ENCODE measurements at regions not wholly inside any gene's neighbourhood (a gene's known extent, or its start where the extent isn't known, plus 50 kb on each side); places are given as distances from the start of the nearest gene placed in this dataset.

DNA sequence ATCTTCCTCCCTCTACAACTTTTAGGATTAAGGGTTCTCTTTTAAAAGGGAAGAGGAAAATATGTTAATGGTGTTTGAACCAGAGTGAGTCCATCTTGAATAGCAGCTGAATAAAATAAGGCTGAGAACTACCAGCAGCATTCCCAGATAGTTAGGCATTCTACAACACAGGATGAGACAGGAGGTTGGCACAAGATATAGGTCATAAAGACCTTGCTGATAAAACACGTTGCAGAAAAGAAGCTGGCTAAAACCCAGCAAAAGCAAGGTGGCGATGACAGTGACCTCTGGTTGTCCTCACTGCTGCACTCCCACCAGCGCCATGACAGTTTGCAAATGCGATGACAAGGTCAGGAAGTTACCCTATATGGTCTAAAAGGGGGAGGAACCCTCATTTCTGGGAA, 77.8 kb downstream of the PLK2 start:
- ChIA-PET POLR2A (no interaction called here), CTCF (interaction anchor here (1.4 kb wide), 1 partner anchor 15 kb away, joined by 4 read pairs; no protein-coding TSS in a partner anchor)
- TF ChIP-seq MEF2A (IDR thresholded peaks at IDR 0.05; ENCODE audit: borderline replicate concordance, low read depth) (no peak), EP300 (IDR thresholded peaks at IDR 0.05; ENCODE audit: borderline replicate concordance in 1 of 2, low read depth in 1 of 2, low read length in 1 of 2) (no peak), TAF1 (IDR thresholded peaks at IDR 0.05; ENCODE audit: borderline replicate concordance, low read depth, low read length) (no peak), ELF1 (IDR thresholded peaks at IDR 0.05) (no peak), FOXJ3 (CRISPR knock-in tag; IDR thresholded peaks at IDR 0.05) (no peak), NRF1 (IDR thresholded peaks at IDR 0.05; ENCODE audit: low read depth, low read length) (no peak), FOXM1 (IDR thresholded peaks at IDR 0.05; ENCODE audit: low read depth) (no peak), GATA2 (CRISPR knock-in tag; IDR thresholded peaks at IDR 0.05) (no peak), FOSL2 (IDR thresholded peaks at IDR 0.05; ENCODE audit: borderline replicate concordance, low read depth) (no peak), POLR2AphosphoS5 (IDR thresholded peaks at IDR 0.05; ENCODE audit: low read depth, low read length) (no peak), GABPA (IDR thresholded peaks at IDR 0.05; ENCODE audit: low read depth) (no peak), TCF12 (IDR thresholded peaks at IDR 0.05) (no peak)
- TF ChIP-seq, protein P1, sequence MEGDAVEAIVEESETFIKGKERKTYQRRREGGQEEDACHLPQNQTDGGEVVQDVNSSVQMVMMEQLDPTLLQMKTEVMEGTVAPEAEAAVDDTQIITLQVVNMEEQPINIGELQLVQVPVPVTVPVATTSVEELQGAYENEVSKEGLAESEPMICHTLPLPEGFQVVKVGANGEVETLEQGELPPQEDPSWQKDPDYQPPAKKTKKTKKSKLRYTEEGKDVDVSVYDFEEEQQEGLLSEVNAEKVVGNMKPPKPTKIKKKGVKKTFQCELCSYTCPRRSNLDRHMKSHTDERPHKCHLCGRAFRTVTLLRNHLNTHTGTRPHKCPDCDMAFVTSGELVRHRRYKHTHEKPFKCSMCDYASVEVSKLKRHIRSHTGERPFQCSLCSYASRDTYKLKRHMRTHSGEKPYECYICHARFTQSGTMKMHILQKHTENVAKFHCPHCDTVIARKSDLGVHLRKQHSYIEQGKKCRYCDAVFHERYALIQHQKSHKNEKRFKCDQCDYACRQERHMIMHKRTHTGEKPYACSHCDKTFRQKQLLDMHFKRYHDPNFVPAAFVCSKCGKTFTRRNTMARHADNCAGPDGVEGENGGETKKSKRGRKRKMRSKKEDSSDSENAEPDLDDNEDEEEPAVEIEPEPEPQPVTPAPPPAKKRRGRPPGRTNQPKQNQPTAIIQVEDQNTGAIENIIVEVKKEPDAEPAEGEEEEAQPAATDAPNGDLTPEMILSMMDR (IDR thresholded peaks at IDR 0.05) = no peak
- TF ChIP-seq, protein P2, sequence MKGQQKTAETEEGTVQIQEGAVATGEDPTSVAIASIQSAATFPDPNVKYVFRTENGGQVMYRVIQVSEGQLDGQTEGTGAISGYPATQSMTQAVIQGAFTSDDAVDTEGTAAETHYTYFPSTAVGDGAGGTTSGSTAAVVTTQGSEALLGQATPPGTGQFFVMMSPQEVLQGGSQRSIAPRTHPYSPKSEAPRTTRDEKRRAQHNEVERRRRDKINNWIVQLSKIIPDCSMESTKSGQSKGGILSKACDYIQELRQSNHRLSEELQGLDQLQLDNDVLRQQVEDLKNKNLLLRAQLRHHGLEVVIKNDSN (IDR thresholded peaks at IDR 0.05; ENCODE audit: borderline replicate concordance, low read depth) = no peak
- H3K4me2 ChIP-seq = no peak overlapping the region
- H3K36me3 ChIP-seq (replicated peaks in 1 of 2; ENCODE audit: control insufficient read depth in 1 of 2, insufficient read depth in 2 of 2, low read length in 1 of 2) = no peaks in the 10 kb centered on the region
- H3K9me2 ChIP-seq = no peaks in the 10 kb centered on the region
- no peak overlapping the region for H3K27ac ChIP-seq (ENCODE audit: low read depth in 2 of 2, low read length in 1 of 2)
- no peaks in the 10 kb centered on the region for H3K79me2 ChIP-seq (ENCODE audit: insufficient read depth)
- no peaks in the 10 kb centered on the region for H4K20me1 ChIP-seq (ENCODE audit: insufficient read depth)
- 63% methylated on average over 4 of the region's 4 CpGs for WGBS (ENCODE audit: low lambda C conversion rate)
- H2AFZ ChIP-seq (ENCODE audit: low read depth) = no peak overlapping the region
- no peak overlapping the region for H3K4me3 ChIP-seq (ENCODE audit: low read depth in 2 of 2, low read length in 1 of 2)
- no peak overlapping the region for H3K9ac ChIP-seq
- DNase-seq = no peak
- H3K4me1 ChIP-seq (ENCODE audit: control insufficient read depth in 1 of 2, insufficient read depth in 2 of 2, low read depth in 1 of 2, low read length in 1 of 2) = no peaks in the 10 kb centered on the region
- no peaks in the 10 kb centered on the region for H3K27me3 ChIP-seq (ENCODE audit: insufficient read depth)
- peaks cover 18% of the 10 kb centered on the region for H3K9me3 ChIP-seq
- no peaks in the 10 kb centered on the region for H3F3A ChIP-seq (replicated peaks; ENCODE audit: insufficient read depth)

DNA sequence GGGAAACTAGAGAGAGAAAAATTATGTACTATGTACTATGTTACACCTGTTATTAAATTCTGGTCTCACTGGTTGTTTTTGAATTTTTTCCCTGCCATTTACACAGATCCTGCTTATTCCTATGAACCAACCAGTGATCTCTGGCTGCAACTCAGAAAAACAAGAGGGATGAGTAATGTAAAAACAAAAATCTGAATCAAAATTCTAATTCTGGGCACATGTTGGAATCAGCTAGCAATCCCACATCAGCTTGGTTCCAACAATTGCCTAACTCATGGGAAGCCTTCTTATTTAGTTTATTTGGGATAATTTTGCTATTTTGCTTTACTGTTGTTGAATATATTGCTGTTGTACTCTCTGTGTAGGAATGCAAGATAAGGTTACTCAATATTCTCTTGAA, 78.3 kb downstream of the PLK2 start:
- no peak overlapping the region for H3K9ac ChIP-seq
- no peak overlapping the region for H3K4me2 ChIP-seq
- H4K20me1 ChIP-seq (ENCODE audit: insufficient read depth) = no peaks in the 10 kb centered on the region
- H3K27me3 ChIP-seq (ENCODE audit: insufficient read depth) = no peaks in the 10 kb centered on the region
- H3K4me3 ChIP-seq (ENCODE audit: low read depth in 2 of 2, low read length in 1 of 2) = no peak overlapping the region
- no peak overlapping the region for H3K27ac ChIP-seq (ENCODE audit: low read depth in 2 of 2, low read length in 1 of 2)
- H3K4me1 ChIP-seq (ENCODE audit: control insufficient read depth in 1 of 2, insufficient read depth in 2 of 2, low read depth in 1 of 2, low read length in 1 of 2) = no peaks in the 10 kb centered on the region
- no peaks in the 10 kb centered on the region for H3K9me2 ChIP-seq
- ChIA-PET CTCF (interaction anchor here (1.4 kb wide), 1 partner anchor 15 kb away, joined by 4 read pairs; no protein-coding TSS in a partner anchor), POLR2A (no interaction called here)
- no peak overlapping the region for H2AFZ ChIP-seq (ENCODE audit: low read depth)
- peaks cover 18% of the 10 kb centered on the region for H3K9me3 ChIP-seq
- H3F3A ChIP-seq (replicated peaks; ENCODE audit: insufficient read depth) = no peaks in the 10 kb centered on the region
- H3K36me3 ChIP-seq (replicated peaks in 1 of 2; ENCODE audit: control insufficient read depth in 1 of 2, insufficient read depth in 2 of 2, low read length in 1 of 2) = no peaks in the 10 kb centered on the region
- H3K79me2 ChIP-seq (ENCODE audit: insufficient read depth) = no peaks in the 10 kb centered on the region
- DNase-seq = no peak
- TF ChIP-seq, protein P3, sequence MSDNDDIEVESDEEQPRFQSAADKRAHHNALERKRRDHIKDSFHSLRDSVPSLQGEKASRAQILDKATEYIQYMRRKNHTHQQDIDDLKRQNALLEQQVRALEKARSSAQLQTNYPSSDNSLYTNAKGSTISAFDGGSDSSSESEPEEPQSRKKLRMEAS (IDR thresholded peaks at IDR 0.05; ENCODE audit: low read depth) = no peak
- TF ChIP-seq YY1 (IDR thresholded peaks at IDR 0.05; ENCODE audit: low read depth) (no peak), POLR2AphosphoS5 (IDR thresholded peaks at IDR 0.05; ENCODE audit: low read depth, low read length) (no peak), NFIC (IDR thresholded peaks at IDR 0.05; ENCODE audit: borderline replicate concordance) (no peak), RXRA (IDR thresholded peaks at IDR 0.05; ENCODE audit: borderline replicate concordance, low read depth) (no peak), MEF2A (IDR thresholded peaks at IDR 0.05; ENCODE audit: borderline replicate concordance, low read depth) (no peak), FOSL2 (IDR thresholded peaks at IDR 0.05; ENCODE audit: borderline replicate concordance, low read depth) (no peak), ELF1 (IDR thresholded peaks at IDR 0.05) (no peak), GATA2 (CRISPR knock-in tag; IDR thresholded peaks at IDR 0.05) (no peak)
- TF ChIP-seq, protein P4, sequence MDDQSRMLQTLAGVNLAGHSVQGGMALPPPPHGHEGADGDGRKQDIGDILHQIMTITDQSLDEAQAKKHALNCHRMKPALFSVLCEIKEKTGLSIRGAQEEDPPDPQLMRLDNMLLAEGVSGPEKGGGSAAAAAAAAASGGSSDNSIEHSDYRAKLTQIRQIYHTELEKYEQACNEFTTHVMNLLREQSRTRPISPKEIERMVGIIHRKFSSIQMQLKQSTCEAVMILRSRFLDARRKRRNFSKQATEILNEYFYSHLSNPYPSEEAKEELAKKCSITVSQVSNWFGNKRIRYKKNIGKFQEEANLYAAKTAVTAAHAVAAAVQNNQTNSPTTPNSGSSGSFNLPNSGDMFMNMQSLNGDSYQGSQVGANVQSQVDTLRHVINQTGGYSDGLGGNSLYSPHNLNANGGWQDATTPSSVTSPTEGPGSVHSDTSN (IDR thresholded peaks at IDR 0.05) = no peak
- TF ChIP-seq, protein P5, sequence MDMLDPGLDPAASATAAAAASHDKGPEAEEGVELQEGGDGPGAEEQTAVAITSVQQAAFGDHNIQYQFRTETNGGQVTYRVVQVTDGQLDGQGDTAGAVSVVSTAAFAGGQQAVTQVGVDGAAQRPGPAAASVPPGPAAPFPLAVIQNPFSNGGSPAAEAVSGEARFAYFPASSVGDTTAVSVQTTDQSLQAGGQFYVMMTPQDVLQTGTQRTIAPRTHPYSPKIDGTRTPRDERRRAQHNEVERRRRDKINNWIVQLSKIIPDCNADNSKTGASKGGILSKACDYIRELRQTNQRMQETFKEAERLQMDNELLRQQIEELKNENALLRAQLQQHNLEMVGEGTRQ (IDR thresholded peaks at IDR 0.05; ENCODE audit: borderline replicate concordance, low read depth, low read length) = no peak
- TF ChIP-seq, protein P1 (IDR thresholded peaks at IDR 0.05) = no peak
